Hepatic stellate cell (primary cell): ENCODE measurements at regions not wholly inside any gene's neighbourhood (a gene's known extent, or its start where the extent isn't known, plus 50 kb on each side); places are given as distances from the start of the nearest gene placed in this dataset.
"Not testable (repeated sequence)": the region's sequence is repeated elsewhere in the genome, so short reads cannot be mapped to it uniquely, and the experiment has no call there.

Experiments used
- DNase-seq: peaks from one replicate; pipeline ENCODE4 v3.0.0; 2011; ENCODE audit warnings: low spot score

DNA sequence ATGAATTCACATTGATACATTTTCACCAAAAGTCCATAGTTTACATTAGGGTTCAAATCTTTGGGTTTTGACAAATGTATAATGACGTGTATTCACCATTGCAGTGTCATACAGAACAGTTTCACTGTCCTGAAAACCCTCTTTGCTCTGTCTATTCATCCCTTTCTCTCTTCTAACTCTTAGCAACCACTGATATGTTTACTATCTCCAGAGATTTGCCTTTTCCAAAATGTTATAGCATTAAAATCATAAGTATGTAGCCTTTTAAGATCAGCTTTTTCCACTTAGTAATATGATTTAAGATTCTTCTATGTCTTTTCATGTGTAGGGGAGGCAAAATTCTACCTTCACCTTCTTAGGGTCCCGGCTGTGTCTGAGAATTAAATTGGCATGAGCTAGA is 203.8 kb downstream of the TPRG1 start:
- no peak for DNase-seq

DNA sequence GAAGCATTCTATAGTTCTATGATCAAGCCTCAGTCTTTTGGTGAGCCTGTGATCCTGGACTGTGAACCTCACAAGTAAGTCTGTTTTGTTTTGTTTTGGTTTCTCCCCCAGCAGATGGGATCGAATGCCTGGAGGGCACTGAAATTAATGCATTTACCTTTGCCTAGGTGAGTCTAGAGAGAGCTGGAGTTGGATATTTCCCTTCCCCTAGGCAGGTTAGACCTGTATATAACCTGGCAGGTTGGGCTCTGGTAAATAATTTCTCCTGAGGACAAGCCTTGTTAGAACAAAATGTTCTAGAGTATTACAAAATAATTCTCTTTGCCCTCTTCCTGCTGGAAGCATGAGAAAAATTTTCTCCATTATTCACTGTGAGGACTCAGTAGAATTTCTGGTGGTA is 211.9 kb downstream of the TPRG1 start:
- DNase-seq: no peak

DNA sequence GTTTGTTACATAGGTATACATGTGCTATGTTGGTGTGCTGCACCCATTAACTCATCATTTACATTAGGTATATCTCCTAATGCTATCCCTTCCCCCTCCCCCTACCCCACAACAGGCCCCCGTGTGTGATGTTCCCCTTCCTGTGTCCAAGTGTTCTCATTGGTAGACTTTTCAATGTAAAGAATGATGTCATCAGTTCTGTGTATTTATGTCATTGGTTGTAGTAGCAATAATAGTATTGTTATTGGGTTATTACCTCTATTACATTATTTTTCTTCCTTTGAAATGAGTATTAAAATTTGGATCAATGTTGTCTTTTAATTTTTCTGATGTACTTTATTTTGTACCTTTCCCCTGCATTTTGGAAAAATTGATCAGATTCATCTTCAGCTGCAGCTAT is 214.1 kb downstream of the TPRG1 start:
- not testable (repeated sequence) for DNase-seq

DNA sequence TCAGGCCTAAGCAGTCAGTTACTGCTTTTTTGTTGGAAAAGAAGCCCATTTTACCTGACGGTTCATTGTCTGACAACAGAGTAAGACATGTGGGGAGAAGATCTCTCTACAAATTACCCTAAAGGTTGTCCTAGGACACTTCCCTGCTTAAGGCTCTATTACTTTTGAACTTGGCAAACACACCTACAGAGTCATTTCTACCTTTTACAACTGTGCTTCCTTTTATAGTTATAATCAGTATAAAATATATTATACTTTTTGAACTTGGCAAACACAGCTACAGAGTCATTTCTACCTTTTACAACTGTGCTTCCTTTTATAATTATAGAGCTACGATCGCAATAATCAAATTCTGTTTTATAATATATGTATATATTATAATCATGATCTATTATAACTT is 215.0 kb downstream of the TPRG1 start:
- DNase-seq: no peak

DNA sequence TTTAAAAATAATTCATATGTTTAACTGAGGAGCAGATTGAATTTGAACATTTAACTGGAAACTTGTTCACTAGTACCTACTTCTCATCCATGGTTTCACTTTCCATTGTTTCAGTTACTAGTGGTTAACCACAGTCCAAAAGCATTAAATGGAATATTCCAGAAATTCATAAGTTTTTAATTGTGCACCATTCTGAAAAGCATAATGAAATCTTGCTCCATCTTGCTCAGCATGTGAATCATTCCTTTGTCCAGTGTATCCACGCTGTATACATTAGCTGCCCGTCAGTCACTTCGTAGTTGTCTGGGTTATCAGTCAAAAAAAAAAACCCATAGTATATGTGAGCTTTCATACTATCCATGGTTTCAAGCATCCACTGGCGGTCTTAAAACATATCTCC is 217.6 kb downstream of the TPRG1 start:
- DNase-seq: no peak

DNA sequence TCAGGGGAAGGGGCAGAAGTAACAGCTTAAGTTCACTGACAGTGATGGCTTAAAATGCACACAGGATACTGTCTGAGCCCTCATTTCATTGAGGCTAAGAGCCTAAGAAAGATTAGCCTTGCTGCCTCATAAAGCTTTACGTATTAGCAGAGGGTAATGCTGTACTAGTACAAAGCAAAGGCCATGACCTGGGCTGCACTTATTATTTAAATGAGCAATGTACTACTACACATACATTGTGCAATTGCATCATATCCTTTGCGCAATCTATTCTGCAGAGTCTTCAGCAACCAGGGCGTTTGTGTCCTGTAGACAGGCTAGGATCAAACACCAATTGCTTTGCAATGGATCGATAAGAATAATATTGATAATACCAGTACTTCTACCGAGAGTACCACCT is 221.8 kb downstream of the TPRG1 start:
- DNase-seq: no peak

DNA sequence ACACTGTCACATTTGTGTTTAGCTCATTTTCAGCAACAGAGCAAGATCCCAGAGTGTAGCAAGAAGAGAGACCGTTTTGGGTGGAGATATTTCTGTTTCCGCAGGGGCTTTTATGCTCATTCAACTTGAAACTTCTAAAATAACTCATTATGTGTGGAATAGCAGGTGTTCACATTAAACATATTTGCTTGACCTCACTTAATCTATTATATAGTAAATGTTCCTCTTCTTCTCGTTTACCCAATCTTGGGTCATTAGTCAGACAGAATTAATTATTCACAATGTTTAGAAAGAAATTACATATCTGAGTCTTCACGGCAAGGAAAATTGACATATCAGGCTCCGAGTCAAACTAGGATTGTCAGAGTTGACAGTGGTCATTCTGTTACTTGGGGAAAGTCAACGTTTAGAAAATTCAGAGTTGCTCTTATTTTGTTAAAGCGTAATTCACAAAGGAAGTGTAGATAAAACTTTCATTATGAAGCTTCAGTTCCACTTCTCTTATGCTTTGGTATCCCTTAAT is 222.9 kb downstream of the TPRG1 start:
- DNase-seq: no peak

DNA sequence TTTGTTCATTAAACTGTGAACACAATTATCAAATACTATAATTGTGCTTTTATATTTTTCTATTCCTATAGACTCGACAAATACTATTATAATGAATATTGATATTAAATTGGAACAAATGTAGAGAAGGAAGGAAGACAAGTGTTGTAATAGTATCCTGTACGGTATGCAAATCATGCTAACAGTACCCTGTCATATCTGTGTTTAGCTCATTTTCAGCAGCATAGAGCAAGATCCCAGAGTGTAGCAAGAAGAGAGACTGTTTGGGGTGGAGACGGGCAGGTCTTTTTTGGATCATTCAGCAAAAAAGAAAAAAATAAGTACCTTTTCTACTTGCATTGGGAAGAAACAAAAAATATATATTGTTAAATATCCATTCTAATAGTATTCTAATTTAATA is 224.1 kb downstream of the TPRG1 start:
- no peak for DNase-seq

DNA sequence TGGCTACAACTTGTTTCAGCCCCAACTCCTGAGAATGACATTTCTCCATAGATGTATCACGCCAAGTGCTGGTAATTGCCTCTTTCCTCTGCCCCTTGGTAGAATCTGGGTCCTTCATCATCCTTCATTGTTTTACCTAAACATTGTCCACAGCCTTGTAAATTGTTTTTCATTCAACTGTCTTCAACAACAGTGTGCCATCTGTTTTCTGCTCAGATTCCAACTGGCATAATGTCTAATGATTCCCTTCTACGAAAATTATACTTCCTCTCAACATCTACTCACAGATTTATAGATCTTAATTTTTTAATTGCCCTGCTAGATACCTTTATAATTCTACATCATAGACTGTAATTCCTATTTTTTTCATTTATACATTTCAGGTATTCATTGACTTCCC is 226.9 kb downstream of the TPRG1 start:
- no peak for DNase-seq

DNA sequence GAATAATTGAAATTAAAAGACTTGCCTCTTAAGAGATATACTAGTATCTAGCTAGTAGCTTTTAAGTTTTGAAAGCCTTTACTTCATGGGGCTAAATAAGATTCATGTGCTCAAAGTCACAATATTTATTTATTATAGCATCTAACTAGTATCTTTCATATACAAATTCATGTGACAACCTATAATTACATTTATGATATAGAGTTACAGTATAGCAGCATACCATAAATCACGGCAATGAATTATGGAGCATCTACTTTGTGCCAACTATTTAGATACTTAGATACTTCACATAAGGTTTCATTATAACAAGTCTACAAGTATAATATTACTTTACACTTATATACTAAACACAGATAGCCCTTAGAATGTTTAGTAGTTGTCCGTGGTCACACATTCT is 229.4 kb downstream of the TPRG1 start:
- no peak for DNase-seq

DNA sequence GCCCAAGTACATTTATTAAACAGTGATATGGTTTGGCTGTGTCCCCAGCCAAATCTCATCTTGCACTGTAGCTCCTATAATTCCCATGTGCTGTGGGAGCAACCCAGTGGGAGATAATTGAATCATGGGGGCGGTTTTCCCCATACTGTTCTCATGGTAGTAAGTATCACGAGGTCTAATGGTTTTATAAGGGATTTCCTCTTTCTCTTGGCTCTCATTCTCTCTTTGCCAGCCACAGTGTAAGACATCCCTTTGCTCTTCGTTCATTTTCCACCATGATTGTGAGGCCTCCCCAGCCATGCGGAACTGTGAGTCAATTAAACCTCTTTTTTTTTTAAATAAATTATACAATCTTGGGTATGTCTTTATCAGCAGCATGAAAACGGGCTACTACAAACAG is 228.0 kb upstream of the TP63 start:
- no peak for DNase-seq

DNA sequence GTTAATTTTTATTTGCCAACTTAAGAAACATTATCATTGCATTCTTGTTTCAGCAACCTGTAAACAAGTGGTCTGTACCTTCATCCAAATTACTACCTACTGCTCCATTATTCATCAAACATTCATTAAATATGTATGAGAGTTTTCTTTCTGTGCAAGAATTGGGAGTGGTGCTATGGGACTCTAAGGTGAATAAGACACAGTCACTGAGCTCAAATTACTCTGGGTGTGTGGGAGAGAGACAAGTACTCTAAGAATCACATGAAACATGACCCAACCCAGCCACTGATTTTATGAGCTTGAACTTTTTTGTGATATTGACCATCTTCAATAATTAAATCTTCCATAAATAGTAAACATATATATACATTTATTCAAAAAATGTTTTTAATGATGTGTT is 227.2 kb upstream of the TP63 start:
- no peak for DNase-seq

DNA sequence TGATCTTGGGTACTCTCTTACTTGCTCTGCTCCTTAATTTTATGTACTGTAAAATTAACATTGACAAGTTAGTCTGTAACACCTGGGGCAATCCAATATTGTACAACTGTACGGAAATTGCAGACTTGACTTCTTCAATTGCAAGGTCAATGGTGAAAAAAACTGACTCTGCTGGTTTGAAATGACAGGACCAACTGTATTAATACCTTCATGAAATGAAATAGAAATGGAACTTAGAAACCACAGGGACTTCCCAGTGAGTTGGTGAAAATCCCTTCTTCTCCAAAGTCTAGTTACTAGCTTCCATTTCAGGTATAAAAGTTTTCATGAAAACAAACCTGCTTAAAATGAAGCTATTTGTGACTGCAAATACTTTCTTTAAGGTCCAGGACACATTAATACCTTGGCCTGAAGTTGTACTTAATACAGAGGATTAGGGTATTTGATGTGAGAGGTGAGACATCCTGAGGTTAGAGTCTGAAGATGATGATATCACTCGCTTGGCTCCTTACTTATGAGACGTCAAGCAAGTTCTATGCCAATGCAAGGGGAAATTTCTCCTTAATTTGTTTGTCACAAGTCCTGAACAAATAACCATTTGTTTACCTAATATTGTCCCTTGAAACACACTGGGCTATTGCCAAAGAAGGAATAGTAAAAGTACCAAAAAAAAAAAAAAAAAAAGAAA is 226.2 kb upstream of the TP63 start:
- DNase-seq: no peak

DNA sequence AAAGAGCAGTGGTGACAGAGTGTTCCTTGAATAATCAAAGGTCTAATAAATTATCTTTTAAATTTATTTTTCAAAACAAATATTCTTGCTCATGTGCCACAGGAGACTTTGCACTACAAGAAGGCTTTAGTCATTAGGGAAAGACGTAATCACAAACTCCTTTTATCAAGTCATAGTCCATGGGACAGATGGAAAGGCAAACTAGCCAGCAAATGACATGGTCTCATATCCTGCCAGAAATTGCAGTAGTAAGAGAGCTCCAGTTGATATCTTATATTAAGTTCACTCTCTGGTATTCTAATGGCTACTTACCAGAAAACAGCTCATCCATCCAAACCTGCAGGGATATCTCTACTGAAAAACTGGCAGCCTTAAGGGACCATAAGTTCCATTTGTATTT is 225.0 kb upstream of the TP63 start:
- DNase-seq: no peak

DNA sequence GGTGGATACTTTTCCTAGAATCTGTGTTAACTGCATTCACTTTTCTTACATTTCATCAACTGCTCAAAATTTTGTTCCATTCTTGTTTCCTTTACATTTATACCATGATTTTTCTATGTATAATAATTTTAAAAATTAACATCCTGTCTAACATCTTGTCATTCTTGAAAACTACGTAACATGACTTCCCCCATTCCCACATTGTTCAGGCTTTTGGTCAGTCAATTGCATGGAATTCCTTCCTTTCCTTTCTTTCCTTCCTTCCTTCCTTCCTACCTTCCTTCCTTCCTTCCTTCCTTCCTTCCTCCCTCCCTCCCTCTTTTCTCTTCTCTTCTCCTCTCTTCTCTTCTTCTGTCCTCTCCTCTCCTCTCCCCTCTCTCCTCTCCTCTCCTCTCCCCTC is 220.7 kb upstream of the TP63 start:
- no peak for DNase-seq

DNA sequence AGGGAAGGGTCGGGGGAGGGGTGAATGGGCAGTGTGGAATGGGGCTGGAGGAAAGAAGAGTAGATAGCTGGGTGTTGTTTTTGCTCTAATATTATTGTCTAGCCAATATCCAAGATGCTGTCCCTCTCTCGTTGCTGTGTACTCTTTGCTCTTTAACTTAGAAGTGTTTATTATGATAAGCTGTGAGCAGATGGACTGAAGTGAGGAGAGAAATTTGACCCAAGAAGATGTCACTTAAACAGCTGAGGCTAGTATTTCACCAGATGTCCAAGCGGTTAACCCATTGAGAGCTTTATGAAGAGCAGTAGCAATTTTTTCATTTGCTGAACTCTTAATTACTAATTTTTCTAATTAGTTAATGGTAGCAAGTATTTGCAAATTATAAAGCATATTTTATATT is 212.2 kb upstream of the TP63 start:
- no peak for DNase-seq

DNA sequence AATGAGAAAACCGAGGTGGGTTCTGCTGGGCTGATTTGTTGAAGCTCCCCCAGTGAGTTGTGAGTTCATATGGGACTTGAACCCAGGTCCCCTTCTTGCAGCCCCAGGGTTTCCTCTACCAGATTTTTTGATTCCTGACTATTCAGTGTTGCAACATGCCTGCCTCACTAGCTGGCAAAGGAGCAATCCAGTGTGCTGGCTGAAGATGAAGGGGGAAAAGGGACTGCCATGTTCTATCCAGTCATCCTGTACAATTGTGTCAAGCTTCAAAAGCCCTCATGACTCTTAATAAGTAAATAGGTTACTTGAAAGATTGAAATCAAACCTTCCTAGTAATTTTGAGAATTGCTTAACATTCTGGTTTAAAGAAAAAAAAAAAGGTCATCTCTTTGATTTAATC is 211.5 kb upstream of the TP63 start:
- DNase-seq: no peak

DNA sequence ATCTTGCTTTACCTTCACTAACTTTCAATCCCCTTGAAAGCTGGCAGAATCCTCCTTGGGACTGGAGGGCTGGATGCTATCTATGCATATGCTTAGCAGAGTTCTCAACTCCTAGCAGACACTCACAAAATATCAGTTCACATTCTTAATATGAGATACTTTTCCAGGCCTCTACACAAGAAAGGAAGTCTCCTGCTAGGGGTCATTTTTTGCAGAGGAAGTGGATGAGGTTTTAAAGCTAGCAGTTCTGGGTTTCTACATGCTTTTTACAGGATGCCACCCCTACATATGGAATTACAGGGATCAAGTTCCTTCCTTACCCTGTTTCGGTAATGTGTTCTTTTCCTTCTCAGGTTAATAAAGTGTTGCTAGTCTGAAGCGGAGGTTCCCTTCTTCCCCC is 206.3 kb upstream of the TP63 start:
- DNase-seq: no peak

DNA sequence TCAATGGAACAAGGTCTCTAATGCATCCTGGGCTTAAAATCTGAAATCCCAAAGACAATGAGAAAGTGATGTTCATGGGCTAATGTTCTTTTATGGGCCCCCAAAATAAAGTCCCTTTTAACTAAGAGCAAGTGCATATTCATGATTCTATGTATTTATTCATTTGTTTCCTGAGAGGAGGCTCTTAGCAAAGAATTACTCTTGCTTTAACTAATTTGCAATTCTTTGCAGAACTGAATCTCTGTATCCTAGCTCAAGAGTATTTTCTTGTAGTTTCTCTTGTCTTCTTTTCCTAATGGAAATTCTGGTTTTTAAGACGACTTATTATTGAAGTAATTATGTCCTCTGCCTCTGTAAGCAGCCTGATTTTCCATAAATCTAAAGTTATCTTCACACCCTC is 202.2 kb upstream of the TP63 start:
- DNase-seq: no peak

DNA sequence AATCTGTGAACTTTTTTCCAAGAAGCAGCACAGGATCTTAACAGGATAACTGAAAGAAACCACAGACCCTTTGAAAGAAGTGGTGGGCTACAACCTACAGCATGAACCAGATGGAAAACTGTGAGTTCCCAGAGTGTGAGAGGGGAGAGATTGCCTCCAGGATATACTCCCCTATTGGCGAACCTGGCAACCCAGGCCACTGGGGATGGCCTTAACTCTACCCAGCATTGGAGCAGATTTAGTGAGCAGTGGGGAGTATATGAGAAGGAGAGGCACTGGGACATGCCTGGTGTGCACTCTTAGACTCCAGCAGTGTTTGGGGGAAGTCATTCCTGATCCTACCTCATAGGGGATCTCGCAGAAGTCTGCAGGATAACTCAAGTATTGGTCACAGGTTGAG is 201.0 kb upstream of the TP63 start:
- no peak for DNase-seq

DNA sequence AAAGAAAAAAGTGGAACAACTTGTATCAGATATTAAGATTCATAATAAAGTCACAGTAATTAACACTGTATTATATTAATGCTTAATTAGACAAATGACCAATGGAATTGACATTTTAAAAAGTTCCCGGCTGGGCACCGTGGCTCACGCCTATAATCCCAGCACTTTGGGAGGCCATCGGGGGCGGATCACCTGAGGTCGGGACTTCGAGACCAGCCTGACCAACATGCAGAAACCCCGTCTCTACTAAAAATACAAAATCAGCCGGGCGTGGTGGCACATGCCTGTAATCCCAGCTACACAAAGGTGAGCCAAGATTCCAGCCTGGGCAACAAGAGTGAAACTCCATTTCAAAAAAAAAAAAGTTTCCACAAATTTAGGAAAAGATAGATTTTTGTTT is 188.9 kb upstream of the TP63 start:
- DNase-seq: not testable (repeated sequence)

DNA sequence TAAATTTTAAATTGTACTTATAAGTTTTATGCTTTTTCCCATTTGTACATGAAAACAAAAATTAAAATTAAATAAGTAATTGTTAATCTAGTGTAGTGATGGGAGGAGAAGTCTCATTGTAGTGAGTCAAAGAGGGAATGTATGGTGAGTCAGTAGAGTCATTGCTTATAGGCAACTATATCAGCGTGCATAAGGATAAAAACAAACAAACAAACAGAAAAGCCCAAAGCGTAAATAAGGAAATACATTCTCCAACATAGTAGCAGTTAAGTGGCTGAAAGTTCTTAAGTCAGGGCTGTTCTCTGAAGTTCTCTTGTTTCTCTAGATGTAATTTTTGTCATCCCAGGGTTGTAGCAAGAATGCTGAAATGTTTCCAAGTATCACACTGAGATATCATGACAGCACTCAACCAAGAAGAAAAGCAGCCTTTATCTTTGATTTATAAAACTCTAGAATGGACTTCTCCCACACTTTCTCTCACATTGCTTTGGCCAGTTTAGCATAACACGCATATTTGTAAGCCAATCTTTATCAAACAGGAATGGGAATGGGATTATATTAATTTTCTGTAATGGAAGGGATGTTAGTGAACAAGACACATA is 184.1 kb upstream of the TP63 start:
- no peak for DNase-seq

DNA sequence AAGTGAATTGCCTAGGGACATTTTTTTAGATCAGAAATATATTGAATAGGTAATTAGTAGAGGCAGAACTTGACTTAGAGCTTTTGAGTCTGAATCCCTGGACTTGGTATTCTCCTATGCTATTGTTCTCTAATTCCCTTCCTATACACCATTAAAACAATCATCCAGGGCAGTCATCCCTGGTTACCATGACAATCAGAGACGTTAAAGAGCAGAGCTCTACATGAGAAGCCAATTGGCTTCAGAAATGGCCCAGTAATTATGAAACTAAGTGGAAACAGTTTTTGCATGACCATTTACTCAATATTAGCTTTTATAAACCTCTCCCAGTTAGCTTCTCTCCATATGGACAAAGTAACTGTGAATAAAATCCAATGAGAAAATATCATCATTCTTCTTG is 182.1 kb upstream of the TP63 start:
- no peak for DNase-seq

DNA sequence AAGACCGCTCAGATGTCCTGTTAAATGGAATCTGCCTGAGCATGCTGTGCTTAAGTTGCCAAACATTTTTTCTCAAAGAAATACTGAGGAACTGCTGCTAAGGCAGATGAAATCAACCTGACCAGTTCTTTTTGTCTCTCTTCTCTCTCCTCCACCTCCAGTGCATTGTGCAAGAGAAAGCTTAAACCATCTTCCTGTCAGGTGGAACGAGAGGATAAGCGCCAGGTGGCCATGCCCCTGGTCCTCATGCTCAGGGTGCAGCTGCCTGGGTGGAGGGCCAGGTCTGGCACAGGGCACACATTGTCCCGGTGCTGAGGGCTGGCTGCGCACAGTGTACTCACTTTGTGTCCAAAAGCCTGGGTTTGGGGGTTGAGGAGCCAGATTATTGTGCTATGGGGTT is 176.2 kb upstream of the TP63 start:
- DNase-seq: no peak
